GM23338 (cell line): ENCODE measurements at regions not wholly inside any gene's neighbourhood (a gene's known extent, or its start where the extent isn't known, plus 50 kb on each side); places are given as distances from the start of the nearest gene placed in this dataset.

ENCODE experiments used
- ATAC-seq: fragments of 200-7000 bp; cut with Tn5 transposase; 3 replicates; pipeline ENCODE4 v1.9.1; 2020
- DNase-seq: peaks from one replicate; pipeline ENCODE4 v3.0.0-alpha.2; 2015; ENCODE audit warnings: low spot score
- H2AFZ ChIP-seq: fragments of 200-600 bp; sonication (generic); 2 replicates; pipeline ENCODE4 v1.8.0; 2016; ENCODE audit warnings: antibody characterized with exemption, mild to moderate bottlenecking, moderate library complexity
- H3F3A ChIP-seq: fragments of 200-600 bp; sonication (generic); replicated peaks from 2 replicates; pipeline ENCODE4 v1.8.0; 2017; ENCODE audit warnings: antibody characterized with exemption, mixed run types, low read depth
- H3K27ac ChIP-seq: fragments of 200-600 bp; sonication (generic); 2 replicates; pipeline ENCODE4 v1.6.1; 2016; ENCODE audit warnings: low read depth
- H3K27me3 ChIP-seq: fragments of 200-600 bp; sonication (generic); 2 replicates; pipeline ENCODE4 v1.8.0; 2016; ENCODE audit warnings: mild to moderate bottlenecking, mixed run types, moderate library complexity; ENCODE audit not compliant: insufficient read depth
- H3K36me3 ChIP-seq: fragments of 200-600 bp; sonication (generic); 2 replicates; pipeline ENCODE4 v1.8.0; 2016; ENCODE audit warnings: mild to moderate bottlenecking; ENCODE audit not compliant: insufficient read depth
- H3K4me1 ChIP-seq: fragments of 200-600 bp; sonication (generic); 2 replicates; pipeline ENCODE4 v1.8.0; 2016; ENCODE audit warnings: mild to moderate bottlenecking, moderate library complexity; ENCODE audit not compliant: insufficient read depth
- H3K4me2 ChIP-seq: fragments of 200-600 bp; sonication (generic); 2 replicates; pipeline ENCODE4 v1.7.1; 2017; ENCODE audit warnings: mixed run types
- H3K4me3 ChIP-seq: fragments of 200-600 bp; sonication (generic); 2 replicates; pipeline ENCODE4 v1.6.1; 2016; ENCODE audit warnings: mixed run types
- H3K79me2 ChIP-seq: fragments of 200-600 bp; sonication (generic); replicated peaks from 2 replicates; pipeline ENCODE4 v1.8.0; 2017; ENCODE audit warnings: mild to moderate bottlenecking; ENCODE audit not compliant: insufficient read depth
- H3K9me2 ChIP-seq: fragments of 200-600 bp; sonication (generic); 2 replicates; pipeline ENCODE4 v1.8.0; 2017; ENCODE audit not compliant: insufficient read depth
- H4K20me1 ChIP-seq: fragments of 200-600 bp; sonication (generic); replicated peaks from 2 replicates; pipeline ENCODE4 v1.8.0; 2017; ENCODE audit warnings: mild to moderate bottlenecking; ENCODE audit not compliant: insufficient read depth
- H3K27ac Mint-ChIP-seq: 2 replicates; pipeline ENCODE4 v1.8.0; 2020; ENCODE audit warnings: inconsistent platforms, mild to moderate bottlenecking, moderate library complexity, mixed read lengths
- H3K27me3 Mint-ChIP-seq: 3 replicates; pipeline ENCODE4 v1.8.0; 2022; ENCODE audit warnings: low read depth, mild to moderate bottlenecking, moderate library complexity, mixed read lengths, inconsistent platforms; ENCODE audit not compliant: insufficient read depth, poor library complexity
- H3K36me3 Mint-ChIP-seq: 3 replicates; pipeline ENCODE4 v1.8.0; 2021; ENCODE audit warnings: low read depth, mild to moderate bottlenecking, inconsistent platforms, moderate library complexity, mixed read lengths
- H3K4me1 Mint-ChIP-seq: 3 replicates; pipeline ENCODE4 v1.8.0; 2020; ENCODE audit warnings: mild to moderate bottlenecking, inconsistent platforms, mixed read lengths
- H3K4me3 Mint-ChIP-seq: 3 replicates; pipeline ENCODE4 v1.8.0; 2021; ENCODE audit warnings: moderate library complexity, mild to moderate bottlenecking, inconsistent platforms, mixed read lengths
- H3K9me3 Mint-ChIP-seq: 3 replicates; pipeline ENCODE4 v1.8.0; 2020; ENCODE audit warnings: moderate library complexity, mild to moderate bottlenecking, inconsistent platforms, mixed read lengths
- CREB1 ChIP-seq: fragments of 250-450 bp; sonication (Bioruptor Pico); IDR thresholded peaks from 2 replicates; pipeline ENCODE4 v1.5.0; 2020; ENCODE audit warnings: low read depth, mild to moderate bottlenecking, moderate library complexity
- EZH2 ChIP-seq: fragments of 200-600 bp; sonication (generic); IDR thresholded peaks from one replicate; pipeline ENCODE4 v1.8.0; 2017; ENCODE audit warnings: antibody characterized with exemption, mild to moderate bottlenecking, low read depth; ENCODE audit not compliant: unreplicated experiment
- EZH2phosphoT487 ChIP-seq: fragments of 200-600 bp; sonication (generic); IDR thresholded peaks from one replicate; pipeline ENCODE4 v1.8.1; 2018; ENCODE audit warnings: antibody characterized with exemption; ENCODE audit not compliant: unreplicated experiment
- JUNB ChIP-seq: IDR thresholded peaks from one replicate; pipeline ENCODE4 v1.6.1; 2016; ENCODE audit warnings: antibody characterized with exemption; ENCODE audit not compliant: unreplicated experiment
- NANOG ChIP-seq: IDR thresholded peaks from 2 replicates; pipeline ENCODE4 v1.6.1; 2016; ENCODE audit warnings: antibody characterized with exemption, borderline replicate concordance
- POLR2AphosphoS5 ChIP-seq: IDR thresholded peaks from 2 replicates; pipeline ENCODE4 v1.6.1; 2016; ENCODE audit warnings: antibody characterized with exemption, low read depth
- STAT1 ChIP-seq: IDR thresholded peaks from one replicate; pipeline ENCODE4 v1.6.1; 2016; ENCODE audit warnings: antibody characterized with exemption; ENCODE audit not compliant: unreplicated experiment
- ZNF114 ChIP-seq: fragments of 250-450 bp; sonication (Bioruptor Pico); IDR thresholded peaks from 2 replicates; pipeline ENCODE4 v1.5.0; 2020; ENCODE audit warnings: mild to moderate bottlenecking, moderate library complexity
- ZNF331 ChIP-seq: fragments of 250-450 bp; sonication (Bioruptor Pico); IDR thresholded peaks from 2 replicates; pipeline ENCODE4 v1.5.0; 2020; ENCODE audit warnings: low read depth, mild to moderate bottlenecking, moderate library complexity
- TF ChIP-seq, protein P1 (sequence below), 2 experiments: fragments of 200-600 bp in 1 of 2; sonication (generic) in 1 of 2; conservative IDR thresholded peaks; 2 replicates each; pipeline versions ENCODE4 v1.5.1 to v1.6.1; 2016 to 2017; ENCODE audit warnings: antibody characterized with exemption in 2 of 2, low read depth in 2 of 2, mild to moderate bottlenecking in 2 of 2, moderate library complexity in 1 of 2
- TF ChIP-seq, protein P2 (sequence below): IDR thresholded peaks from 2 replicates; pipeline ENCODE4 v1.6.1; 2016; ENCODE audit warnings: antibody characterized with exemption
- TF ChIP-seq, protein P3 (sequence below): IDR thresholded peaks from one replicate; pipeline ENCODE4 v1.6.1; 2018; ENCODE audit warnings: antibody characterized with exemption; ENCODE audit not compliant: unreplicated experiment

DNA sequence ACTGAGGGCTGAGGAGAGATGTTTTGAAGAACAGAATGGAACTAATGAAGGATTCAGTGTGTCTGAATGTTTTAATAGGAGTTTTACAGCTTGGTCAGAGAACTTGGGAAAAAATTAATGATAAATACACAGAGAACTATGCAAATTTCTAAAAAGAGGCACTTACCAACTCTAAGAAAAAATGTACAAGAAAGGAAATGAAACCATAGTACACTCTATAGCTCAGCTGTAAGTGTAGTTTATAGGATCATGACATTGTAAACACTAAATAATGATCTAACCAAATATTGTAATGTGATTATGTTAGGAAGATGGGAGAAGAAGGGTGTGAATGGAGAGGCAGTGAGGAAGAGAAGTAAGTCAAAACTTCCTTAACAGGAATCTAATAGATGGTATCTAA, 205.2 kb downstream of the SEC61B start (continued):
- TF ChIP-seq, protein P1, sequence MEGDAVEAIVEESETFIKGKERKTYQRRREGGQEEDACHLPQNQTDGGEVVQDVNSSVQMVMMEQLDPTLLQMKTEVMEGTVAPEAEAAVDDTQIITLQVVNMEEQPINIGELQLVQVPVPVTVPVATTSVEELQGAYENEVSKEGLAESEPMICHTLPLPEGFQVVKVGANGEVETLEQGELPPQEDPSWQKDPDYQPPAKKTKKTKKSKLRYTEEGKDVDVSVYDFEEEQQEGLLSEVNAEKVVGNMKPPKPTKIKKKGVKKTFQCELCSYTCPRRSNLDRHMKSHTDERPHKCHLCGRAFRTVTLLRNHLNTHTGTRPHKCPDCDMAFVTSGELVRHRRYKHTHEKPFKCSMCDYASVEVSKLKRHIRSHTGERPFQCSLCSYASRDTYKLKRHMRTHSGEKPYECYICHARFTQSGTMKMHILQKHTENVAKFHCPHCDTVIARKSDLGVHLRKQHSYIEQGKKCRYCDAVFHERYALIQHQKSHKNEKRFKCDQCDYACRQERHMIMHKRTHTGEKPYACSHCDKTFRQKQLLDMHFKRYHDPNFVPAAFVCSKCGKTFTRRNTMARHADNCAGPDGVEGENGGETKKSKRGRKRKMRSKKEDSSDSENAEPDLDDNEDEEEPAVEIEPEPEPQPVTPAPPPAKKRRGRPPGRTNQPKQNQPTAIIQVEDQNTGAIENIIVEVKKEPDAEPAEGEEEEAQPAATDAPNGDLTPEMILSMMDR (conservative IDR thresholded peaks at IDR 0.05; ENCODE audit: low read depth in 2 of 2): no peak
- TF ChIP-seq, protein P2, sequence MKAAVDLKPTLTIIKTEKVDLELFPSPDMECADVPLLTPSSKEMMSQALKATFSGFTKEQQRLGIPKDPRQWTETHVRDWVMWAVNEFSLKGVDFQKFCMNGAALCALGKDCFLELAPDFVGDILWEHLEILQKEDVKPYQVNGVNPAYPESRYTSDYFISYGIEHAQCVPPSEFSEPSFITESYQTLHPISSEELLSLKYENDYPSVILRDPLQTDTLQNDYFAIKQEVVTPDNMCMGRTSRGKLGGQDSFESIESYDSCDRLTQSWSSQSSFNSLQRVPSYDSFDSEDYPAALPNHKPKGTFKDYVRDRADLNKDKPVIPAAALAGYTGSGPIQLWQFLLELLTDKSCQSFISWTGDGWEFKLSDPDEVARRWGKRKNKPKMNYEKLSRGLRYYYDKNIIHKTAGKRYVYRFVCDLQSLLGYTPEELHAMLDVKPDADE: no peak
- TF ChIP-seq EZH2: no peak
- no peak for TF ChIP-seq JUNB
- TF ChIP-seq, protein P3, sequence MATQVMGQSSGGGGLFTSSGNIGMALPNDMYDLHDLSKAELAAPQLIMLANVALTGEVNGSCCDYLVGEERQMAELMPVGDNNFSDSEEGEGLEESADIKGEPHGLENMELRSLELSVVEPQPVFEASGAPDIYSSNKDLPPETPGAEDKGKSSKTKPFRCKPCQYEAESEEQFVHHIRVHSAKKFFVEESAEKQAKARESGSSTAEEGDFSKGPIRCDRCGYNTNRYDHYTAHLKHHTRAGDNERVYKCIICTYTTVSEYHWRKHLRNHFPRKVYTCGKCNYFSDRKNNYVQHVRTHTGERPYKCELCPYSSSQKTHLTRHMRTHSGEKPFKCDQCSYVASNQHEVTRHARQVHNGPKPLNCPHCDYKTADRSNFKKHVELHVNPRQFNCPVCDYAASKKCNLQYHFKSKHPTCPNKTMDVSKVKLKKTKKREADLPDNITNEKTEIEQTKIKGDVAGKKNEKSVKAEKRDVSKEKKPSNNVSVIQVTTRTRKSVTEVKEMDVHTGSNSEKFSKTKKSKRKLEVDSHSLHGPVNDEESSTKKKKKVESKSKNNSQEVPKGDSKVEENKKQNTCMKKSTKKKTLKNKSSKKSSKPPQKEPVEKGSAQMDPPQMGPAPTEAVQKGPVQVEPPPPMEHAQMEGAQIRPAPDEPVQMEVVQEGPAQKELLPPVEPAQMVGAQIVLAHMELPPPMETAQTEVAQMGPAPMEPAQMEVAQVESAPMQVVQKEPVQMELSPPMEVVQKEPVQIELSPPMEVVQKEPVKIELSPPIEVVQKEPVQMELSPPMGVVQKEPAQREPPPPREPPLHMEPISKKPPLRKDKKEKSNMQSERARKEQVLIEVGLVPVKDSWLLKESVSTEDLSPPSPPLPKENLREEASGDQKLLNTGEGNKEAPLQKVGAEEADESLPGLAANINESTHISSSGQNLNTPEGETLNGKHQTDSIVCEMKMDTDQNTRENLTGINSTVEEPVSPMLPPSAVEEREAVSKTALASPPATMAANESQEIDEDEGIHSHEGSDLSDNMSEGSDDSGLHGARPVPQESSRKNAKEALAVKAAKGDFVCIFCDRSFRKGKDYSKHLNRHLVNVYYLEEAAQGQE: no peak
- no peak for TF ChIP-seq STAT1
- no peak for TF ChIP-seq ZNF331
- no peak for TF ChIP-seq NANOG
- TF ChIP-seq EZH2phosphoT487: no peak
- TF ChIP-seq POLR2AphosphoS5: no peak
- no peak for TF ChIP-seq CREB1 (CRISPR knock-in tag)

DNA sequence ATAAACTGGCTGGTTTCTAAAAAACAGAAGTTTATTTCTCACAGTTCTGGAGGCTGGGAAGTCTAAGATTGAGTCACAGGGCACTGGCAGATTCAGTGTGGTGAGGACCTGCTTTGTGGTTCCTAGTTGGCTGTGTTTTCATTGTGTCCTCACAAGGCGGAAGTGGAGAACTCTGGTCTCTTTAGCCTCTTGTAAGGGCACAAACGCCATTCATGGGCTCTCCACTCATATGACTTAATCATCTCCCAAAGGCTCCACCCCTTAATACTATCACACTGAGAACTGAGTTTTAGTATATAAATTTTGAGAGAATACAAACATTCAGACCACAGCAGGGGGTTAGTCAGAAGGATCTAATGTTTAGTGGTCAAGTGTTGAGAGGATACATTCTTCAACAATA, 208.2 kb downstream of the SEC61B start:
- Mint-ChIP-seq H3K4me3 (no peak overlapping the region), H3K4me1 (no peaks in the 10 kb centered on the region), H3K27me3 (no peaks in the 10 kb centered on the region), H3K36me3 (no peaks in the 10 kb centered on the region), H3K9me3 (no peaks in the 10 kb centered on the region), H3K27ac (no peak overlapping the region)
- Histone ChIP-seq H2AFZ (peak overlapping the region; percentile 32; the same call in 1 of the 2 replicates), H3K36me3 (no peaks in the 10 kb centered on the region), H3F3A (no peaks in the 10 kb centered on the region), H3K79me2 (no peaks in the 10 kb centered on the region), H3K4me1 (no peaks in the 10 kb centered on the region), H4K20me1 (no peaks in the 10 kb centered on the region), H3K4me3 (no peak overlapping the region), H3K27me3 (no peaks in the 10 kb centered on the region), H3K4me2 (no peak overlapping the region), H3K27ac (no peak overlapping the region), H3K9me2 (peaks cover 7% of the 10 kb centered on the region; the same call in 1 of the 2 replicates)
- ATAC-seq (no peak), DNase-seq (no peak)
- TF ChIP-seq ZNF114 (CRISPR knock-in tag): no peak
- TF ChIP-seq NANOG: no peak
- TF ChIP-seq POLR2AphosphoS5: no peak
- TF ChIP-seq, protein P3: no peak
- TF ChIP-seq, protein P2: no peak
- TF ChIP-seq EZH2phosphoT487: no peak
- no peak for TF ChIP-seq STAT1
